HG02623 (cell line): ENCODE measurements at regions not wholly inside any gene's neighbourhood (a gene's known extent, or its start where the extent isn't known, plus 50 kb on each side); places are given as distances from the start of the nearest gene placed in this dataset.
"Not testable (repeated sequence)": the region's sequence is repeated elsewhere in the genome, so short reads cannot be mapped to it uniquely, and the experiment has no call there.

ENCODE experiments used
- ATAC-seq: cut with Tn5 transposase; IDR thresholded peaks from one replicate; pipeline ENCODE4 v1.9.1; 2021; ENCODE audit warnings: moderate library complexity; ENCODE audit not compliant: unreplicated experiment

- ATAC-seq, result no peak
Measured at GRCh38 chr3:164927728-164928127, 150.6 kb downstream of the SI start.

DNA sequence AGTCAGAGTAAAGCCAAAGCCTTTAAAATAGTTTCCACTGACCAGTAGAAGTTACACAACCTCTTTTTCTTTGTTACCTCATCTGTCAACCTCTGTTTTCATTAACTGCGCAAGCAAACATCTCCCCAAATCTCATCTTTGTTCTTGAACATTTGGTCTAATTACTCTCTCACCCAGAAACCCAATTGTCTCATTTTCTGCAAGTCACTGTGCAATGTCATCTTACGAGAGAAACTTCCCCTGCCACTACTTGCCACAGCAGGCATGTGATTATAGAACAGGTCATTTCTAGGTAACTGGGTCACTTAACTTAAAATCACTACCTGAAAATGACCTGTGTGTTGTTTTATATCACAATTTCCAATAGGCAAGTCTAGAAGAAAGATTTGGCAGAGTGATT is 159.4 kb downstream of the SI start:
- no peak for ATAC-seq

GRCh38 chr3:164912916-164913315 is 165.4 kb downstream of the SI start:
- no peak for ATAC-seq

- no peak for ATAC-seq
Measured at GRCh38 chr3:164903820-164904451, 174.4 kb downstream of the SI start.

DNA sequence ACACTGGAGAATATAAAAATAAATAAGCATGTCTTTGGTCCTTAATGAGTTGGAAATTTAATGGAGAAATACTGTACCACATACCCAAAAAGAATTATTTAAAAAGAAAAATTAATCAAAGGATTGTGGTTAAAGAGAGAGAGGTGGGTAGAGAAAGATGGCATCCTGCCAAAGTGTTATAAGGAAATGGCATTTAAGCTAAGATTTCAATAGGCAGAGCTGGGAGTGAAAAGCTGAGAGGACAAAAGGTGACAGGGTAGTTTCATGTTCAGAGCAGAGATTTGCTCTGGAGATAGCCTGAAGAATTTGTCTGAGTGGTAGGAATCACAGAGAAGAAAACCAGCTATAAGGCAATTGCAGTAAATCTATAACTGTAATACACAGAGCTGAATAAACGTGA is 181.0 kb downstream of the SI start:
- no peak for ATAC-seq

DNA sequence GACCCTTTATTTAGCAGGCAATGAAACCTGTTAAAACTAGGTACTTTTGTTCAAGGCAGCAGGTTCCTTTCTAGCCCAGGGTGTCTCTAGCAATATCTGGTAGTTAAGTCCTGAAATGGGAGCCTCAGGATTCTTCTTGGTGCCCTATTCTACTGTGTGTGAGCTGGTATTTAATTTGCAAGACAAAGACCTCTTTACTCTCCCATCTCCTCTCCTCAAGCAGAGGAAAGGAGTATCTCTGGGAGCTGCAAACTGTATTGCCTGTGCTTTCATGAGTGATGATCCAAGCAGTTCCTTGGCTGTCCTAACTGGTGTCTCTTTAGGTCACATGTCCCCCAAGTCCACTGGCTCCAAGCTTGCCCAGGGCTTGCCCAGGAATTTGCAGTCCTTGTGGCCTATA is 188.2 kb downstream of the SI start:
- ATAC-seq, result no peak

GRCh38 chr3:164883171-164883570 is 195.1 kb downstream of the SI start:
- no peak for ATAC-seq

DNA sequence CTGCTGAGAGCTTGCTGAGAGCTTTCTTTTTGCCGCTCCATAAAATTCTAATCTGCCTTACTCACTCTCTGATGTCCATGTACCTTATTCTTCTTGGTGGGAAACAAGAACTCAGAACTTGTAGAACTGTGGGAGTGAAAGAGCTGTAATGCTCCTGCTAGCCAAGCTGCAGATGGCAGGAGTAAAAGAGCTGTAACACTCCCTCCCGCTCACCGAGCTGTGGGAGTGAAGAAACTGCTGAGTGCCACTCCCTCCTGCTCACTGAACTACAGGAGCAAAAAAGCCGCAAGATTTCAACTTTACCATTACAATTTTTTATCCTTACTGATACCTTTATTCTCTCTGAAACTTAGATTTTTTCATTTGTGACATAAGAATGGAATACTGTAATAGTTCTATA is 199.1 kb downstream of the SI start:
- no peak for ATAC-seq

GRCh38 chr3:164864454-164864853 is 213.8 kb downstream of the SI start:
- no peak for ATAC-seq

- ATAC-seq, result no peak
Measured at GRCh38 chr3:164852866-164853265, 225.4 kb downstream of the SI start.

- ATAC-seq, result no peak
Measured at GRCh38 chr3:164851905-164852304, 226.4 kb downstream of the SI start.

DNA sequence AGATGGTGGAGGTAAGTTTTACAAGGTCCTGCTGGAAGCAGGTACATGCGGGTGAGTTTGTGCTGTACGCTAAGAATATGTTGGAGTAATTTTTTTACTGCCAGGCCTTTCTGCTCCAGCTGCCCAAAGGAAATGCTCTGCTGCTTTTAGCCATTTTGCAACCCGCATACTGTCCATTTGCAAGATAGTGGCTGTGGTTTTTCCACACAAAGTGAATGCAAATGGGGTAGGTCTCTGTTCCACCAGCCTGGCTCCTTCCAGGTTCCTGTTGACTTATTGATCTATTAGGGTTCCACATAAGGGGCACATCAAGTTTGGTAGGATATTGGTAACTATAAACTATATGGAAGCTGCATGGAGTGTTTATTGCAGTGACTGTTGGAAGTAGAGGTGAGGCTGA is 227.1 kb downstream of the SI start:
- no peak for ATAC-seq

DNA sequence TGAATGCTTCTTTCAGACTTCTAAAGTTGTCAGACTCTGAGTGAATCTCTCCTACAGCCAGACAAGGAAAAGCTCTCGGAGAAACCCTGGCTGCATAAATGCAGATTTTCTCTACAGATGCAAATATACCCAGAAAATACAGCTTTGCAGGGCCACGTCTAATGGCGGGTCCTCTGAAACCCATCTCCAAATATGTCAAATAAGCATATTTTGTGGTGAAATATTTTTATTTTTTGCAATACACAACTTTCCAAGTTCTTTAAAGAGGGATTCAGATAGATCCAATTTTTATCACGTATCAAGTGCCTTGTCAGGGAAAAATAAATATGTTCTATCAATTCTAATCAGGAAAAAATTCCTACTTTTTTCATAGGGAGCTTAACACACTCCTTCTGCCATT is 229.4 kb downstream of the SI start:
- no peak for ATAC-seq

DNA sequence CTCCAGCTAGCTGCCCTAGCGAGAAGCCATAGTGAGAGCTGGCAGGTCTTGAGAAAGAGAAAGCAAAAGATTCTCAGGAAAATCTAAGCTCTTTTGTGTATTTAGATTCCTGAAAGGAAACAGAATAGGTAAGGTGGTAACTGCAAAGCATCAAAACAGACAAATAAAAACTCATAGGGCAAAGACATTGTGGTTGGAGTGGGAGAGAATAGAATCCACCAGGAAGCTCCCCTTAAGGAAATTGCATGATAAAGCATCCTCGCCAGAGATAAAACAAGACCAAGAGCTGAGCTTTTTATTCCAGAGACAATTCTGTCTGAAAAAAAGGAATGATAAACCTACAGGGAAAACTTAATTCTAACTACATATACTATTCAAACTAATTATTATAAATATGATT is 232.6 kb downstream of the SI start:
- ATAC-seq, result no peak

- ATAC-seq, result no peak
Measured at GRCh38 chr3:164832216-164832615, 246.1 kb downstream of the SI start.

DNA sequence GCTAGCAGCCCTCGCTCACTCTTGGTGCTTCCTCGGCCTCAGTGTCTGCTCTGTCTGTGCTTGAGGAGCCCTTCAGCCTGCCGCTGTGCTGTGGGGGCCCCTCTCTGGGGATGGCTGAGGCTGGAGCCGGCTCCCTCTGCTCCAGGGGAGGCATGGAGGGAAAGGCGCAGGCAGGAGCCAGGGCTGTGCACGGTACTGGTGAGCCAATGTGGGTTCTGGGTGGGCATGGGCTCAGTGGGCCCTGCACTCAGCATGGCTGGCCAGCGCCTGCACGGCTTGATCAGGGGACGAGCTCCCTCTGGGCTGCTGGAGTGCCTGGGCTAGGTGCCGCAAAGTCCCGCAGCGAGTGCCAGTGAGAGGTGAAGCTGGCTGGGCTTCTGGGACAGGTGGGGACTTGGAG is 260.0 kb downstream of the SI start:
- ATAC-seq, result no peak

DNA sequence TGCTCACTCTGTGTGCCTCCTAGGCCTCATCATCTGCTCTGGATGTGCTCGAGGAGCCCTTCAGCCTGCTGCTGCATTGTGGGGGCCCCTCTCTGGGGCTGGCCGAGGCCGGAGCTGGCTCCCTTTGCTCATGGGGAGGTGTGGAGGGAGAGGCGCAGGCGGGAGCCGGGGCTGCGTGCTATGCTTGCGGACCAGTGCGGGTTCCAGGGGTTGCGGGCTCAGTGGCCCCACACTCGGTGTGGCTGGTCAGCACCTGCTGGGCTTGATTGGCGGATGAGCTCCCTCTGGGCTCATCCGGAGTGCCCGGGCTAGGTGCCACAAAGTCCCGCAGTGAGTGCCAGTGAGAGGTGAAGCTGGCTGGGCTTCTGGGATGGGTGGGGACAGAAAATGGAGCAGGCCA is 264.2 kb downstream of the SI start:
- no peak for ATAC-seq

DNA sequence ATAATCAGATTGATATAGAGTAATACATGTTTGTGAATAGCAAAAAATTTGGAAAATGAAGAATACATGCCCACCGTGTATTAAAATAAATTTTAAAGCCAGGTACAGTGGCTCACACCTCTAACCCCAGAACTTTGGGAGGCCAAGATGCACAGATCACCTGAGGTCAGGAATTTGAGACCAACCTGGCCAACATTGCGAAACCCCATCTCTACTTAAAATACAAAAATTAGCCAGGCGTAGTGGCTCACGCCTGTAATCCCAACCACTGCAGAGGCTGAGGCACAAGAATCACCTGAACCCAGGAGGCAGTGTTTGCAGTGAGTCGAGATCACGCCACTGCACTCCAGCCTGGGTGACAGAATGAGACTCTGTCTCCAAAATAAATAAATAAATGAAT is 266.3 kb downstream of the SI start:
- ATAC-seq, result no peak

- no peak for ATAC-seq
Measured at GRCh38 chr3:164806188-164806587, 272.1 kb downstream of the SI start.

DNA sequence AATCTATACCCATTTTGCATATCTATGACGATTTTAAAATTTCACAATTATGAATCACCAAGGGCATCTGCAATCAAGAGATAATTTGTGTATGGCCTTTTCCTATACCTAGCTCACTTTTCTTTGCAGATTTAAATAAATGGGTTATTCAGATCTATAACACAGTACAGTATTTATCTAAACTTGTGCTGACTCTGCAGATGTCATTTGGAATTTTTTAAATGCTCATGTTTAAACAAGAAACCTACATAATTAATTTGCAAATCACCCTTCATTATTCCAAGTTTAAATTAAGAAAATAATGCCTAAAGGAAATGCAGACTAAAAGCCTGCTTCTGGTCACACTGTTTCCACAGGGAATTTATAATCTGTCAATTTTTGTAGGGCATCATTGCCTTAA is 284.2 kb downstream of the SI start:
- ATAC-seq, result no peak

- no peak for ATAC-seq
Measured at GRCh38 chr3:164791263-164791662, 287.0 kb downstream of the SI start.

- ATAC-seq, result not testable (repeated sequence)
Measured at GRCh38 chr3:164784407-164784806, 293.9 kb downstream of the SI start.

- ATAC-seq, result no peak
Measured at GRCh38 chr3:164781755-164782154, 296.5 kb downstream of the SI start.

DNA sequence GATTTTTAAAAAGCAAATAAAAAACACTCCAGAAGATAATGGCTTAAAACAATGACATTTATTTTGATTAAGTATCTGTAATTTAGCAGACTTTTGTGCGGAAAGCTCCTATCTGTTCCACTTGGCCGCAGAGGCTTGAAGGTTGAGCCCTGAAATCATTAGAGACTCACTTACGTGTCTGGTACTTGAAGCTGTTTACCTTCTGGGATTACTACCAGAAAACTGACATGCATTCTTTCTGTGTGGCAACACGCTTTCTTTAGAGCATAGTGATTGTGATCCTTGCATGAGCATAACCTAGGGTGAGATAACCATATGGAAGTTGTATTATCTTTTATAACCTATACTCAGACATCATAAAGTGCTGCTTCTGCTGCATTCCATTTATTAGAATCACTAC is 298.5 kb downstream of the SI start:
- ATAC-seq, result no peak
